ENCODE measurements at regions not wholly inside any gene's neighbourhood (a gene's known extent, or its start where the extent isn't known, plus 50 kb on each side); places are given as distances from the start of the nearest gene placed in this dataset.

DNA sequence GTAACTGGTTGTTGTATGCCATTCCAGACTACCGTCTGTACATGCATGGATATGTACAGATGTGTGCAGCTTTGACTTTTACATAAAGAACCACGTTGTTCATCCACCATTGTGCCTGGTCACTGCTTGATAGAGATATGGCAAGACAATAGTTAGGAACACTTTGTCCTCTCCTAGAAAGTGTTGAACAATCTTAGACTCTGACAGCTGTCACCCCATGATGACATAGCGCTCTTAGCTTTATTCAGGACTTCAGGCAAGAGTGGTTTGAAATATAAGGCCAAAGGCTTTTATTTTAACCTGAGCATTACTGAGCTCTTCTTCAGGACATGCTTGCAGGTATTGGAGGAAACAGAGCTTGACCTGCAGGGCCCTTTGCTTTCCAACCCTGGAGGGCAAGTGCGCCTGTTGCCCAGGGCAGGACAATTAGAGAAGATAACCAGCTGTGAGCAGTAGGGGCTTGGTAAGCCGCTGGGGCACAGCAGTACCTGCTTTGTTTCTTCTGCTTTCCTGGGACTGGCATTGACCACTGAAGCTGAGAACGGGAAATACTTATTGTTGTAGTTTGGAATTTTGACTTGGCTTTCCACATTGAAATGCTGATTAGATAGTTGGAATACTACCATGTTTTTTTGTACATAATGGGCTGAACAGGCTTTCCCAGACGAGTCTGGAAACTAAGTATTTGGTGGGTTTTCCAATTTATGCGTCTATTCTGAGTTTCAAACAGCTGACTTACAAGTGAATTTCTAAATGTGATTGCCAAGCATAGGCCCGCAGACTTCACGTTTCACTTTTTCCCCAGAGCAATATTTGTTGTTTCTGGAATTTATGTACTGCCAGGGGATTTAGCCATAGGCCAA, 51.1 kb downstream of the GARRE1 start:
- Mint-ChIP-seq H3K4me1 (ENCODE audit: unreplicated experiment) (no peaks in the 10 kb centered on the region), H3K27ac (no peak overlapping the region), H3K4me3 (no peak overlapping the region), H3K36me3 (peaks cover 20% of the 10 kb centered on the region), H3K9me3 (no peaks in the 10 kb centered on the region), H3K27me3 (no peaks in the 10 kb centered on the region)
- TF ChIP-seq, protein P1, sequence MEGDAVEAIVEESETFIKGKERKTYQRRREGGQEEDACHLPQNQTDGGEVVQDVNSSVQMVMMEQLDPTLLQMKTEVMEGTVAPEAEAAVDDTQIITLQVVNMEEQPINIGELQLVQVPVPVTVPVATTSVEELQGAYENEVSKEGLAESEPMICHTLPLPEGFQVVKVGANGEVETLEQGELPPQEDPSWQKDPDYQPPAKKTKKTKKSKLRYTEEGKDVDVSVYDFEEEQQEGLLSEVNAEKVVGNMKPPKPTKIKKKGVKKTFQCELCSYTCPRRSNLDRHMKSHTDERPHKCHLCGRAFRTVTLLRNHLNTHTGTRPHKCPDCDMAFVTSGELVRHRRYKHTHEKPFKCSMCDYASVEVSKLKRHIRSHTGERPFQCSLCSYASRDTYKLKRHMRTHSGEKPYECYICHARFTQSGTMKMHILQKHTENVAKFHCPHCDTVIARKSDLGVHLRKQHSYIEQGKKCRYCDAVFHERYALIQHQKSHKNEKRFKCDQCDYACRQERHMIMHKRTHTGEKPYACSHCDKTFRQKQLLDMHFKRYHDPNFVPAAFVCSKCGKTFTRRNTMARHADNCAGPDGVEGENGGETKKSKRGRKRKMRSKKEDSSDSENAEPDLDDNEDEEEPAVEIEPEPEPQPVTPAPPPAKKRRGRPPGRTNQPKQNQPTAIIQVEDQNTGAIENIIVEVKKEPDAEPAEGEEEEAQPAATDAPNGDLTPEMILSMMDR (conservative IDR thresholded peaks at IDR 0.05), result no peak
- DNase-seq (ENCODE audit: extremely low spot score, unreplicated experiment), result no peak

DNA sequence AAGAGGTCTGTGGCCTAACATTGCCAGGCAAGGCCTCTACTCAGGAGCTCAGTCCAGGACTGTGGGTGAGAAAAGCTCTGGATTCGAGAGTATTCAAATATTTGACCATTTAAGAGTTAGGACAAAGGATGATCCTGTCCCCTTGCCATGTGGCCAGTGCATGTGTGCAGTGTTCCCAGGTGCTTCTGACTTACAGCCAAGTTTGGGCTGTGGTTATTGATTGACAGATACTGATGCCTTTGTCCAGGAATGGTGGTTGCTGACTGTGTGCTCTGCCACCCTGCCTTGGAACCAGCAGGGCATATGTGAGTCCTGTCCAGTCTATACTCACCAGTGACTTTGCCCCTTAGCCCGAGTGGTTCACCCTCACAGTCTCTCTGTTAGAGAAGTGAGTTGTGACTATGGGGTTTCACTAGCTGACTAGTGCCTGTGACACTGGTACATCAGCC, 51.9 kb downstream of the GARRE1 start:
- Mint-ChIP-seq H3K4me3 (no peak overlapping the region), H3K27ac (no peak overlapping the region), H3K9me3 (no peaks in the 10 kb centered on the region), H3K4me1 (ENCODE audit: unreplicated experiment) (peaks cover 5% of the 10 kb centered on the region), H3K27me3 (no peaks in the 10 kb centered on the region), H3K36me3 (peaks cover 15% of the 10 kb centered on the region)
- no peak for DNase-seq (ENCODE audit: extremely low spot score, unreplicated experiment)
- TF ChIP-seq, protein P1 (conservative IDR thresholded peaks at IDR 0.05), result no peak

DNA sequence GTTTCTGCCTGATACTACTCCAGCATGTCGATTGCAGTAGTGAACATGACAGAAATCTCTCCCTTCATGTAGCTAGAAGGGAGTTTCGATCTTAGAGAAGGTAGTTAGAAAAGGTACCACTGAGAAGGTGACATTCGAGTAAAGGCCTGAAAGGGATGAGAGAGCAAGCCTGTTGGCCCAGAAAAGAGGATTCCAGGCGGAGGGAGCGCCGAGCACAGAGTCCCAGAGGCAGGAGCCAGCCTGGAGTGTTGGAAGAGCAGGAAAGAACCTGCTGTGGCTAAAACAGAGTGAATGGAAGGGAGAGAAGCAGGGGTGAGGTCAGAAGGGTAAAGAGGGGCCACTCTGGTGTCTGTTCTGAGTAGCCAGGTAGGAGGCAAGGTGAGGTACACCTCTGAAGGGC, 52.5 kb downstream of the GARRE1 start:
- no peak overlapping the region for H3K4me3 Mint-ChIP-seq
- TF ChIP-seq, protein P1 (conservative IDR thresholded peaks at IDR 0.05), result no peak
- no peak for DNase-seq (ENCODE audit: extremely low spot score, unreplicated experiment)
- no peaks in the 10 kb centered on the region for H3K27me3 Mint-ChIP-seq
- H3K4me1 Mint-ChIP-seq (ENCODE audit: unreplicated experiment), result peaks cover 5% of the 10 kb centered on the region
- H3K36me3 Mint-ChIP-seq, result peaks cover 15% of the 10 kb centered on the region
- no peaks in the 10 kb centered on the region for H3K9me3 Mint-ChIP-seq
- H3K27ac Mint-ChIP-seq, result peak overlapping the region; percentile 14

DNA sequence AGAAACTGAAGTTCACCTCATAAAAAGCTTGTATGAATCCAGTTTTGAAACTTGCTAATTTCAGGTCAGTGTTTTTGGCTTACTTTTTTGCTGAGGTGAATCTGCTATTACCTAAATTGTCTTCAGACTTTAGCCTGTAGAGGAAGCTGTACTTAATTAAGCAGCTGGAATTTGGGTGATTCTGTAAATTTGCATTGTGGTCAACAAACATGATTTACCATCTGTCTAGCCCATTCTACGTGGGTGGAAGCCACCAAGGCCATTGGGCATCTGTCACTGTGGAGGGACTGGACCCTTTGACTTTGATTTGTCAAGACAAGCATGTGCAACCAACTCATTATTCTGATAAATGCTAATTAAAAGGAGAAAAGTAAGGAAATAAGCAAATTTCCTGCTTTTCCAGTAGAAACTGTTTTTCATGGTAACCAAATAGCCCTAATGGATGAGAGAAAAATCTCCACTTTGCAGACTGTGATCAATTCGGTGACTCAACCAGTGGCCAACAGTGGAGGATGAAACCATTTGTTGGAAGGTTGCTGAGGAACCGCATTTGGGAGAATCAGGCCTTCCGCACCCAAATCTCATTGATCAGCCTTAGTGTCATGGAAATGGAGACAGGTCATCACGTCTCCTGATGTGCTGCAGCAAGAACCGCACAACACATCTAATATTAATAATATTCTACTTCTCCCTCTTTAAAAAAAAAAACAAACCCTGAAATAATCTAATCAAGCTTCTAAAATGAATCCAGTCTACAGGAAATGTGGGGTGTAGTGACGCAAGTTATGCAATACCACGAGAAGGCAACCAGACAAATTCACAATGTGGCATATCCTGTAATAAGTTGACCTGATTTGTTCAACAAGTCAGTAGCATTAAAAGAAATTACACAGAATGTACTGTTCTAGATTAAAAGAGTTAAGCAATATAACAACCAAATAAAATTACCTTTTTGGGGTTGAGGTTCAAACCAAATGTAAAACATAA, 54.3 kb downstream of the GARRE1 start:
- TF ChIP-seq, protein P1 (conservative IDR thresholded peaks at IDR 0.05), result no peak
- Mint-ChIP-seq H3K27ac (no peak overlapping the region), H3K4me3 (no peak overlapping the region), H3K36me3 (peaks cover 11% of the 10 kb centered on the region), H3K9me3 (no peaks in the 10 kb centered on the region), H3K27me3 (no peaks in the 10 kb centered on the region), H3K4me1 (ENCODE audit: unreplicated experiment) (peaks cover 9% of the 10 kb centered on the region)
- DNase-seq (ENCODE audit: extremely low spot score, unreplicated experiment), result no peak

DNA sequence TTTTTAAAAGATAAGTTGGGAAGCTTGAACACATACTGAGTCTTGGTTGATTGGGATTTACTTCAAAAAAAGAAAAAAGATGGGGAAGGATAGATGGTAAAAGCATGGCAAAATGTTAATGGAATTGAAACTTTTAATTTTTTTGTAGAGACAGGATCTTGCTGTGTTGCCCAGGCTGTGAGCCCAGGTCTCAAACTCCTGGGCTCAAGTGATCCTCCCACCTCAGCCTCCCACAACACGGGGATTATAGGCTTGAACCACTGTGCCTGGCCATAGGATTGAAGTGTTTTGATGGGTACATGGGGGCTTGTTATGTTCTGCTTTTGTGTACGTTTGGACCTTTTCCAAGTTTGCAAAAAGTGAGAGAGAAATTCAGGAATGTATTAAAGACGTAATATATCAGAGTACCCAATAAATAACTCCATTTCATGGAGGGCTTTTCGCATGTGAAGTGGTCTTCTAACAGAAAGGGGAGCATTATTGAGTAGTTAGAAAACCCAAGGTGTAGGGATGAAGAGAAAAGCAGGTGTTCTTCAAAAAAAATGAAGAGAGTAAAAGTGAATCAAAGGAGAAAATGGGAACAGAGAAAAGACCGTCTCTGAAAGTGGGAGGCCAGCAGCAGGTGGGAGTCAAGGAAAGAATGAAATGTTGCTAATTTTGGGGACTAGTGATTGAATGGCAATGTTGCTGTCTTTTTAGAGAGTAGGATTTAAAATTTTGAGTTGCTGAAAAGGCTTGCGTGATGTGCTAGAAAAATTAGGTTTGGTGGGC, 55.2 kb downstream of the GARRE1 start:
- DNase-seq (ENCODE audit: extremely low spot score, unreplicated experiment), result no peak
- TF ChIP-seq, protein P1 (conservative IDR thresholded peaks at IDR 0.05), result no peak
- Mint-ChIP-seq H3K27ac (no peak overlapping the region), H3K27me3 (no peaks in the 10 kb centered on the region), H3K4me1 (ENCODE audit: unreplicated experiment) (peaks cover 13% of the 10 kb centered on the region), H3K36me3 (peaks cover 11% of the 10 kb centered on the region), H3K4me3 (no peak overlapping the region), H3K9me3 (no peaks in the 10 kb centered on the region)
